ENCODE measurements at regions not wholly inside any gene's neighbourhood (a gene's known extent, or its start where the extent isn't known, plus 50 kb on each side); places are given as distances from the start of the nearest gene placed in this dataset.
A peak's percentile ranks its signal among the peaks of the same experiment; 100 is the strongest.
"Not testable (repeated sequence)": the region's sequence is repeated elsewhere in the genome, so short reads cannot be mapped to it uniquely, and the experiment has no call there.

- ATAC-seq = peak; percentile 78
Measured at GRCh38 chr20:54350415-54350814, 125.0 kb upstream of the DOK5 start.

GRCh38 chr20:54351371-54352136 is 123.8 kb upstream of the DOK5 start:
- Histone ChIP-seq H3K4me3 (no peak overlapping the region), H3K27me3 (no peaks in the 10 kb centered on the region), H3K27ac (no peak overlapping the region), H3K36me3 (no peaks in the 10 kb centered on the region), H3K4me1 (no peaks in the 10 kb centered on the region), H3K9me3 (no peaks in the 10 kb centered on the region)
- no peak for DNase-seq
- ATAC-seq = no peak
- intact Hi-C loops (cut with DNase I) = no loop called here
- TF ChIP-seq CTCF (IDR thresholded peaks at IDR 0.05) = no peak

More at GRCh38 chr20:54350415-54350814, 125.0 kb upstream of the DOK5 start:
- no peaks in the 10 kb centered on the region for H3K4me1 ChIP-seq
- no peaks in the 10 kb centered on the region for H3K36me3 ChIP-seq
- H3K9me3 ChIP-seq = no peaks in the 10 kb centered on the region
- no peak for TF ChIP-seq CTCF (IDR thresholded peaks at IDR 0.05)
- no peak overlapping the region for H3K27ac ChIP-seq
- intact Hi-C loops (cut with DNase I) = no loop called here
- H3K4me3 ChIP-seq = no peak overlapping the region
- no peaks in the 10 kb centered on the region for H3K27me3 ChIP-seq
- peak in 1 of 4 donors; percentile 34 for DNase-seq

- intact Hi-C loops (cut with DNase I); H3K36me3 ChIP-seq; H3K27me3 ChIP-seq; H3K27ac ChIP-seq; H3K9me3 ChIP-seq; DNase-seq; H3K4me3 ChIP-seq; ATAC-seq; H3K4me1 ChIP-seq: not testable (repeated sequence)
Measured at GRCh38 chr20:54352541-54352940, 122.9 kb upstream of the DOK5 start.

- Histone ChIP-seq H3K27ac (no peak overlapping the region), H3K27me3 (no peaks in the 10 kb centered on the region), H3K9me3 (no peaks in the 10 kb centered on the region), H3K4me1 (no peaks in the 10 kb centered on the region), H3K36me3 (no peaks in the 10 kb centered on the region), H3K4me3 (no peak overlapping the region)
- intact Hi-C loops (cut with DNase I) = no loop called here
- ATAC-seq = no peak
- no peak for DNase-seq
- TF ChIP-seq CTCF (IDR thresholded peaks at IDR 0.05) = no peak
Measured at GRCh38 chr20:54353292-54353691, 122.1 kb upstream of the DOK5 start.

GRCh38 chr20:54355631-54356280 is 119.6 kb upstream of the DOK5 start:
- intact Hi-C loops (cut with DNase I) = no loop called here
- H3K4me1 ChIP-seq = no peaks in the 10 kb centered on the region
- no peak for DNase-seq
- H3K27ac ChIP-seq = no peak overlapping the region
- no peak for TF ChIP-seq CTCF (IDR thresholded peaks at IDR 0.05)
- H3K27me3 ChIP-seq = no peaks in the 10 kb centered on the region
- no peaks in the 10 kb centered on the region for H3K36me3 ChIP-seq
- ATAC-seq = peak; percentile 34
- no peaks in the 10 kb centered on the region for H3K9me3 ChIP-seq
- no peak overlapping the region for H3K4me3 ChIP-seq
